Hepatocyte (in vitro differentiated cells): ENCODE measurements at regions not wholly inside any gene's neighbourhood (a gene's known extent, or its start where the extent isn't known, plus 50 kb on each side); places are given as distances from the start of the nearest gene placed in this dataset.

ENCODE experiments used
- DNase-seq: peaks from one replicate; pipeline ENCODE4 v3.0.0-alpha.2; 2016; ENCODE audit warnings: low spot score
- H2AFZ ChIP-seq: fragments of 200-600 bp; sonication (generic); 2 replicates; pipeline ENCODE4 v1.6.0; 2016; ENCODE audit warnings: antibody characterized with exemption, mild to moderate bottlenecking
- H3K27ac ChIP-seq: fragments of 200-600 bp; sonication (generic); 2 replicates; pipeline ENCODE4 v1.5.1; 2016; ENCODE audit warnings: mild to moderate bottlenecking
- H3K27me3 ChIP-seq: fragments of 200-600 bp; sonication (generic); 2 replicates; pipeline ENCODE4 v1.6.1; 2016
- H3K36me3 ChIP-seq: fragments of 200-600 bp; sonication (generic); replicated peaks from 2 replicates; pipeline ENCODE4 v1.5.1; 2016; ENCODE audit warnings: low read depth; ENCODE audit not compliant: insufficient read depth
- H3K4me1 ChIP-seq: fragments of 200-600 bp; sonication (generic); 2 replicates; pipeline ENCODE4 v1.5.1; 2016; ENCODE audit warnings: mild to moderate bottlenecking, moderate library complexity; ENCODE audit not compliant: insufficient read depth
- H3K4me2 ChIP-seq: fragments of 200-600 bp; sonication (generic); 2 replicates; pipeline ENCODE4 v1.6.0; 2016
- H3K4me3 ChIP-seq: fragments of 200-600 bp; sonication (generic); 2 replicates; pipeline ENCODE4 v1.5.1; 2016; ENCODE audit warnings: mild to moderate bottlenecking
- H3K79me2 ChIP-seq: fragments of 200-600 bp; sonication (generic); 2 replicates; pipeline ENCODE4 v1.6.0; 2017; ENCODE audit warnings: mild to moderate bottlenecking
- H3K9me2 ChIP-seq: fragments of 200-600 bp; sonication (generic); replicated peaks from 2 replicates; pipeline ENCODE4 v1.6.0; 2017; ENCODE audit warnings: mild to moderate bottlenecking; ENCODE audit not compliant: insufficient read depth
- H3K9me3 ChIP-seq: fragments of 200-600 bp; sonication (generic); 2 replicates; pipeline ENCODE4 v1.5.1; 2016; ENCODE audit warnings: low read depth, mild to moderate bottlenecking
- H4K20me1 ChIP-seq: fragments of 200-600 bp; sonication (generic); 2 replicates; pipeline ENCODE4 v1.6.0; 2016; ENCODE audit warnings: mild to moderate bottlenecking; ENCODE audit not compliant: insufficient read depth, poor library complexity, severe bottlenecking
- EZH2 ChIP-seq: fragments of 200-600 bp; sonication (generic); IDR thresholded peaks from 2 replicates; pipeline ENCODE4 v1.6.1; 2016; ENCODE audit warnings: antibody characterized with exemption, mild to moderate bottlenecking, borderline replicate concordance
- EZH2phosphoT487 ChIP-seq: fragments of 200-600 bp; sonication (generic); IDR thresholded peaks from one replicate; pipeline ENCODE4 v1.6.1; 2018; ENCODE audit warnings: antibody characterized with exemption, mild to moderate bottlenecking, low read depth, moderate library complexity; ENCODE audit not compliant: unreplicated experiment, severe bottlenecking
- WGBS: methylation state at CpG from one replicate; pipeline ENCODE4 v1.1.6; 2016; ENCODE audit warnings: low lambda C conversion rate; ENCODE audit errors: missing lambda C conversion rate; 5-methylcytosine and 5-hydroxymethylcytosine counted together
- TF ChIP-seq, protein P1 (sequence below): fragments of 200-600 bp; sonication (generic); IDR thresholded peaks from 2 replicates; pipeline ENCODE4 v1.5.1; 2016; ENCODE audit warnings: antibody characterized with exemption, mild to moderate bottlenecking; ENCODE audit not compliant: poor library complexity

DNA sequence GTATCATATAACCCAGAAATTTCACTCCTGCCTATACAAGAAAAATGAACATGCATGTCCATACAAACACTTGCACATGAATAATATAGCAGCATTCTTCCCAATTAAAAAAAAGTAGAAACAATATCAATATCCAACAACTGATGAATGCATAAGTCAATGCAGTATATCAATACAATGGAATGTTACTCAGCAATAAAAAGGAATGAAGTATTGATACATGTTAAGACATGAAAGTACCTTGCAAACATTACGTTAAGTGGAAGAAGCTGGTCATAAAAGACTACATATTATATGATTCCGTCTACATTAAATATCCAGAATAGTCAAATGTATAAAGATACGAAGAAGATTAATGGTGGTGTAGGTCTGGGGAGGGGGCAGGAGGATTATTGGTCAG, 73.9 kb upstream of the DRD2 start:
- no peaks in the 10 kb centered on the region for H3K27me3 ChIP-seq
- TF ChIP-seq, protein P1, sequence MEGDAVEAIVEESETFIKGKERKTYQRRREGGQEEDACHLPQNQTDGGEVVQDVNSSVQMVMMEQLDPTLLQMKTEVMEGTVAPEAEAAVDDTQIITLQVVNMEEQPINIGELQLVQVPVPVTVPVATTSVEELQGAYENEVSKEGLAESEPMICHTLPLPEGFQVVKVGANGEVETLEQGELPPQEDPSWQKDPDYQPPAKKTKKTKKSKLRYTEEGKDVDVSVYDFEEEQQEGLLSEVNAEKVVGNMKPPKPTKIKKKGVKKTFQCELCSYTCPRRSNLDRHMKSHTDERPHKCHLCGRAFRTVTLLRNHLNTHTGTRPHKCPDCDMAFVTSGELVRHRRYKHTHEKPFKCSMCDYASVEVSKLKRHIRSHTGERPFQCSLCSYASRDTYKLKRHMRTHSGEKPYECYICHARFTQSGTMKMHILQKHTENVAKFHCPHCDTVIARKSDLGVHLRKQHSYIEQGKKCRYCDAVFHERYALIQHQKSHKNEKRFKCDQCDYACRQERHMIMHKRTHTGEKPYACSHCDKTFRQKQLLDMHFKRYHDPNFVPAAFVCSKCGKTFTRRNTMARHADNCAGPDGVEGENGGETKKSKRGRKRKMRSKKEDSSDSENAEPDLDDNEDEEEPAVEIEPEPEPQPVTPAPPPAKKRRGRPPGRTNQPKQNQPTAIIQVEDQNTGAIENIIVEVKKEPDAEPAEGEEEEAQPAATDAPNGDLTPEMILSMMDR = no peak
- TF ChIP-seq EZH2 (no peak), EZH2phosphoT487 (no peak)
- no peaks in the 10 kb centered on the region for H3K9me2 ChIP-seq
- H3K9me3 ChIP-seq = no peaks in the 10 kb centered on the region
- H3K27ac ChIP-seq = no peak overlapping the region
- H2AFZ ChIP-seq = no peak overlapping the region
- H3K4me2 ChIP-seq = no peak overlapping the region
- H3K4me1 ChIP-seq = no peaks in the 10 kb centered on the region
- WGBS = 92% methylated on average over 3 of the region's 3 CpGs
- no peak overlapping the region for H3K4me3 ChIP-seq
- H3K36me3 ChIP-seq = no peaks in the 10 kb centered on the region
- DNase-seq = no peak
- no peaks in the 10 kb centered on the region for H4K20me1 ChIP-seq
- no peaks in the 10 kb centered on the region for H3K79me2 ChIP-seq

DNA sequence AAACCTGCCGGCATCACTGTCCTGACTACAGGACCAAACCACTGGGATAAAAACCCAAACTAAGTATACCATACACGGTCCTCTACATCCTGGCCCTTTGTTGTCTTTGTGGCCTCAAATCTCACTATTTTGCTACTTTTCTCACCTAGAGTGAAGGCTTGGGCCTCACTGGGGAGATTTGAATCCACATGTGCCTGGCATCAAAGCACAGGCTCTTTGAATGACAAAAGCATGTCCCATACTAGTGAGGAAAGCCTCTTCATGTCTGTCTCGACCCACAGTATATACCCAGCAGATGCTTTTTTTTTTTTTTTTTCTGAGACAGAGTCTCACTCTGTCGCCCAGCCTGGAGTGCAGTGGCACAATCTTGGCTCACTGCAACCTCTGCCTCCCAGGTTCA, 72.5 kb upstream of the DRD2 start:
- 95% methylated on average over 4 of the region's 4 CpGs for WGBS
- no peaks in the 10 kb centered on the region for H4K20me1 ChIP-seq
- H3K9me3 ChIP-seq = no peaks in the 10 kb centered on the region
- H3K9me2 ChIP-seq = no peaks in the 10 kb centered on the region
- H3K27me3 ChIP-seq = no peaks in the 10 kb centered on the region
- no peaks in the 10 kb centered on the region for H3K36me3 ChIP-seq
- no peaks in the 10 kb centered on the region for H3K79me2 ChIP-seq
- H2AFZ ChIP-seq = no peak overlapping the region
- TF ChIP-seq EZH2phosphoT487 (no peak), EZH2 (no peak)
- TF ChIP-seq, protein P1 = no peak
- H3K4me1 ChIP-seq = no peaks in the 10 kb centered on the region
- no peak overlapping the region for H3K4me2 ChIP-seq
- no peak overlapping the region for H3K27ac ChIP-seq
- DNase-seq = no peak
- H3K4me3 ChIP-seq = no peak overlapping the region

DNA sequence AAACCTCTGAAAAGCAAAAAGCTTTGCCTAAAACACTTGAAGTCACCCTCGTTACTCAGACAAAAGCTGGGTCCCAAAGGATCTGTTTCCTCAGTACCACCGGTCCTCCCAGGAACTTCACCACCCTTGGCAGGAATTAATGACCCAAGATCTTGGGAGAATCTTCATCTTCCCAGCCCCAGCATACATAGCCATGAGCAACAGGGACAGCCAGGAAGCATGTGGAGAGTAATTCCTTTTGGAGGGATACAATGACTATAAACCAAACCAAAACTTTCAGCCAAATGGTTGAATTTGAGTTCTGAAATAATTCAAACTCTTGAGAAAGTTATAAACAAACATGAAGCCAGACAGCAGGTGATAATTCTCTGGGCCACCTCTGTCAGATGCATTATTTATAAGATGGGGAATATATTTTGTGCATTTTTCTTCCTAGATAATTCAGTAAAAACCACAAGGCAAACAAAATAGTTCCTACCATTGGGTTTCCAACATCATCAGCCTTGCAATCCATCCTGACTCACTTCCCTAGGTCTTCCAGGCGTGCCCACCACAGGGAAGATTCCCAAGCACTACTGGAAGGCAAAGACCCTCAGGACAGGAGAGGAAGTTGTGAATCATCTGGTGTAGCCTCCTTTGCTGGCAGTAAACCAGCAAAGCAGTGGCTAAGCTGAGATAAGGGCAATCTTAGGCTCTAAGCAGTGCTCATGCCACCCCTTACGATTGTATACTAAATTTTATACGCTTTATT, 71.7 kb upstream of the DRD2 start:
- Histone ChIP-seq H3K9me2 (no peaks in the 10 kb centered on the region), H3K27ac (no peak overlapping the region), H4K20me1 (no peaks in the 10 kb centered on the region), H3K27me3 (no peaks in the 10 kb centered on the region), H3K36me3 (no peaks in the 10 kb centered on the region), H2AFZ (no peak overlapping the region), H3K4me2 (no peak overlapping the region), H3K79me2 (no peaks in the 10 kb centered on the region), H3K9me3 (no peaks in the 10 kb centered on the region), H3K4me1 (no peaks in the 10 kb centered on the region), H3K4me3 (no peak overlapping the region)
- TF ChIP-seq EZH2phosphoT487 (no peak), EZH2 (no peak)
- TF ChIP-seq, protein P1 = no peak
- DNase-seq = no peak
- WGBS = 68% methylated on average over 5 of the region's 5 CpGs

DNA sequence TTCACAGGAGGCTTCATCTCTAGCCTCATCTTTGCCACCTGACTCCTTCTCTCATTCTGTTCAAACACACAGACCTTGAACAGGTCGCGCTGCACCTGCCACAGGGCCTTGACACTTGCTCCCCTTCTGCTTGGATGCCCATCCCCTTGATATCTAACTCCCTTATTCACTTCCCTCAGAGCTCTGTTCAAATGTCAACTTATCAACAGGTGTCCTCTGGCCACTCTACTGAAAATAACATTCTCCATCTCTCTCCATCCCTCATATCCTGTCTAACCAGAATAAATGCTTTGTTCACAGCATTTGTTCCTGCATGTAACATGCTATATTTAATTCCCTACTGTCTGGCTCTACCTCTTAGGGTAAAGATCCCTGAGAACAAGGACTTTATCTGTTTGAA, 67.2 kb upstream of the DRD2 start:
- no peak for DNase-seq
- H3K4me2 ChIP-seq = no peak overlapping the region
- no peaks in the 10 kb centered on the region for H3K4me1 ChIP-seq
- no peaks in the 10 kb centered on the region for H3K79me2 ChIP-seq
- whole genome bisulfite sequencing = 93% methylated on average over 2 of the region's 2 CpGs
- no peaks in the 10 kb centered on the region for H3K36me3 ChIP-seq
- H3K9me3 ChIP-seq = no peaks in the 10 kb centered on the region
- no peak overlapping the region for H2AFZ ChIP-seq
- TF ChIP-seq EZH2phosphoT487 = no peak
- TF ChIP-seq EZH2 = no peak
- TF ChIP-seq, protein P1 = no peak
- no peaks in the 10 kb centered on the region for H3K9me2 ChIP-seq
- H3K27ac ChIP-seq = no peak overlapping the region
- H3K4me3 ChIP-seq = no peak overlapping the region
- no peaks in the 10 kb centered on the region for H4K20me1 ChIP-seq
- H3K27me3 ChIP-seq = no peaks in the 10 kb centered on the region
